BE2C (cell line): ENCODE measurements at regions not wholly inside any gene's neighbourhood (a gene's known extent, or its start where the extent isn't known, plus 50 kb on each side); places are given as distances from the start of the nearest gene placed in this dataset.

ENCODE experiments used
- DNase-seq: peaks from one replicate; pipeline ENCODE4 v3.0.0-alpha.2; 2020
- H3K27me3 ChIP-seq: fragments of 250-450 bp; sonication (Bioruptor Pico); 2 replicates; pipeline ENCODE4 v1.5.1; 2020; ENCODE audit warnings: mild to moderate bottlenecking
- H3K36me3 ChIP-seq: fragments of 250-450 bp; sonication (Bioruptor Pico); 2 replicates; pipeline ENCODE4 v1.5.1; 2020; ENCODE audit warnings: mild to moderate bottlenecking
- H3K4me1 ChIP-seq: fragments of 250-450 bp; sonication (Bioruptor Pico); 2 replicates; pipeline ENCODE4 v1.5.1; 2020
- H3K4me3 ChIP-seq: 2 replicates; pipeline ENCODE4 v1.5.1; 2011; ENCODE audit warnings: low read depth, low read length
- H3K9me3 ChIP-seq: fragments of 250-450 bp; sonication (Bioruptor Pico); 2 replicates; pipeline ENCODE4 v1.5.1; 2020
- CTCF ChIP-seq: IDR thresholded peaks from 2 replicates; pipeline ENCODE4 v1.5.1; 2012; ENCODE audit warnings: mild to moderate bottlenecking, low read depth, low read length

DNA sequence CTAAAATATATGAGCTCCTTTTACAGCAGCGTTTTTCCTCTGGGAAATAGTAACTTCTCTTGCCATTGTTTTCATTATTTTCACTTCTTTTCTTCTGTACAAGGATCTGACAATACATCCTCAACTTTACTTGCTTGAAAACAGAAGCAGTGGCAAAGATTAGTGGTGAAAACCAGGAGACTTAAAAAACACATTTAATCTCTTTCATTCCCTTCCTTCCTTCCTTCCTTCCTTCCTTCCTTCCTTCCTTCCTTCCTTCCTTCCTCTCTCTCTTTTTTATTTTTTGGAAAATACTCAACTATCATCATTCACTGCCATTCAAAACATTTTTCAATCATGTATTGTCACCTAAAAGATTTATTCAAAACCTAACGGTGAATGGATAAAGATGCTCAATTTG is 1411.4 kb downstream of the NCAM2 start:
- Histone ChIP-seq H3K4me3 (no peak overlapping the region), H3K4me1 (no peaks in the 10 kb centered on the region), H3K27me3 (no peaks in the 10 kb centered on the region), H3K9me3 (no peaks in the 10 kb centered on the region), H3K36me3 (no peaks in the 10 kb centered on the region)
- no peak for DNase-seq
- no peak for TF ChIP-seq CTCF

- TF ChIP-seq CTCF = no peak
- no peaks in the 10 kb centered on the region for H3K36me3 ChIP-seq
- H3K4me3 ChIP-seq = no peak overlapping the region
- no peaks in the 10 kb centered on the region; the same call in 1 of the 2 replicates for H3K4me1 ChIP-seq
- no peak for DNase-seq
- no peaks in the 10 kb centered on the region for H3K27me3 ChIP-seq
- no peaks in the 10 kb centered on the region for H3K9me3 ChIP-seq
These were observed 1418.3 kb downstream of the NCAM2 start for GRCh38 chr21:22416555-22416954.

DNA sequence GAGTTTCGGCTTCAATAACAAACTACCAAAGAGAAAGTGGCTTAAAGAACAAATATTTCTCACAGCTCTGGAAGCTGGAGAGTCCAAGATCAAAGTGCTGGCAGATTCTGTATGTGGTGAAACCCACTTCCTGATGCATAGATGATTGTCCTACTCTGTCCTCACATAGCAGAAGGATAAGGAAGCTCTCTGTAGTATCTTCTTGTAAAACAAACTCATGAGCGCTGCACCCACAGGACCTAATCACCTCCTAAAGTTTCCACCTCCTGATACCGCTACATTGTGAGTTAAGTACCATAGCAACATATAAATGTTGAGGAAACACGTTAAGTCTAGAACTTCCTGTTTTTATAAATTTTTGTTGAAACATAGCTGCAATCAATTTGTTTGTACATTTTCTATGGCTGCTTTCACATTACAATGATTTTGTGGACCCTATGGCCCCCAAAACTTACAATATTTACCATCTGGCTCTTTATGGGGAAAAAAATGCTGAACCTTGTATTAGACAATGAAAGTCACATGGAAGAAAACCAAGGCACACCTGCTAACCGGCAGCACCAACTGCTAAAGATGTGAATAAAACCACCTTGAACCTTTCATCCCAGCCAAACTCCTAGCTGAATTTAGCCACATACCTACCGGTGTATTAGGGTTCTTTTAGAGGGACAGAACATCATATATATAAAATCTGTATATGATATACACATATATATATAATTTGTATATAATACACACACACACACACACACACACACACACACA is 1423.4 kb downstream of the NCAM2 start:
- TF ChIP-seq CTCF = no peak
- Histone ChIP-seq H3K36me3 (no peaks in the 10 kb centered on the region), H3K4me3 (no peak overlapping the region), H3K4me1 (no peaks in the 10 kb centered on the region), H3K9me3 (no peaks in the 10 kb centered on the region), H3K27me3 (no peaks in the 10 kb centered on the region)
- no peak for DNase-seq

GRCh38 chr21:22438428-22439086 is 1440.3 kb downstream of the NCAM2 start:
- Histone ChIP-seq H3K36me3 (no peaks in the 10 kb centered on the region), H3K9me3 (no peaks in the 10 kb centered on the region), H3K4me1 (no peaks in the 10 kb centered on the region), H3K27me3 (no peaks in the 10 kb centered on the region), H3K4me3 (no peak overlapping the region)
- TF ChIP-seq CTCF = no peak; the same call in 1 of the 2 replicates
- DNase-seq = no peak

GRCh38 chr21:22444990-22445389 is 1446.8 kb downstream of the NCAM2 start:
- Histone ChIP-seq H3K4me3 (no peak overlapping the region), H3K27me3 (no peaks in the 10 kb centered on the region), H3K4me1 (no peaks in the 10 kb centered on the region), H3K9me3 (no peaks in the 10 kb centered on the region), H3K36me3 (no peaks in the 10 kb centered on the region)
- DNase-seq = no peak
- TF ChIP-seq CTCF = no peak

- no peaks in the 10 kb centered on the region for H3K9me3 ChIP-seq
- no peaks in the 10 kb centered on the region for H3K4me1 ChIP-seq
- DNase-seq = no peak
- no peaks in the 10 kb centered on the region for H3K27me3 ChIP-seq
- no peak overlapping the region for H3K4me3 ChIP-seq
- no peaks in the 10 kb centered on the region for H3K36me3 ChIP-seq
- no peak for TF ChIP-seq CTCF
These were observed 1452.3 kb downstream of the NCAM2 start for GRCh38 chr21:22450507-22450906.
